Gastrocnemius medialis (tissue), 4 donors: ENCODE measurements at regions not wholly inside any gene's neighbourhood (a gene's known extent, or its start where the extent isn't known, plus 50 kb on each side); places are given as distances from the start of the nearest gene placed in this dataset.

Experiments
- CTCF ChIP-seq, 5 experiments: fragments of 450-650 bp in 3 of 5; fragments of 200-600 bp in 2 of 5; sonication (generic) in 2 of 5; IDR thresholded peaks in 4 of 5; conservative IDR thresholded peaks in 1 of 5; 1 replicate in 4 of 5; 2 replicates in 1 of 5; pipeline ENCODE4 v1.5.1; 2016 to 2019; ENCODE audit warnings: antibody characterized with exemption in 5 of 5, mild to moderate bottlenecking in 3 of 5, moderate library complexity in 3 of 5
- POLR2A ChIP-seq, 2 donors: fragments of 450-650 bp; IDR thresholded peaks; one replicate each; pipeline ENCODE4 v1.6.1; 2017; ENCODE audit warnings: antibody characterized with exemption in 2 of 2, mild to moderate bottlenecking in 2 of 2, moderate library complexity in 2 of 2

- TF ChIP-seq CTCF (IDR thresholded peaks at IDR 0.05 in 4 of 5, conservative IDR thresholded peaks at IDR 0.05 in 1 of 5) (no peak), POLR2A (IDR thresholded peaks at IDR 0.05) (no peak)
These were observed 134.2 kb upstream of the NEIL3 start for GRCh38 chr4:177175473-177175872.
